Testis (tissue), 2 donors: ENCODE measurements at regions not wholly inside any gene's neighbourhood (a gene's known extent, or its start where the extent isn't known, plus 50 kb on each side); places are given as distances from the start of the nearest gene placed in this dataset.
"Not testable (repeated sequence)": the region's sequence is repeated elsewhere in the genome, so short reads cannot be mapped to it uniquely, and the experiment has no call there.

Experiments
- CTCF ChIP-seq, 3 experiments: fragments of 450-650 bp in 2 of 3; fragments of 200-600 bp in 1 of 3; sonication (generic) in 1 of 3; IDR thresholded peaks; one replicate each; pipeline ENCODE4 v1.5.1; 2016 to 2019; ENCODE audit warnings: antibody characterized with exemption in 3 of 3, mild to moderate bottlenecking in 2 of 3, moderate library complexity in 1 of 3
- POLR2A ChIP-seq: fragments of 450-650 bp; IDR thresholded peaks from one replicate; pipeline ENCODE4 v1.6.1; 2017; ENCODE audit warnings: antibody characterized with exemption, mild to moderate bottlenecking, moderate library complexity

- TF ChIP-seq POLR2A; CTCF (IDR thresholded peaks at IDR 0.05): not testable (repeated sequence)
Observed at GRCh38 chr1:219102466-219102865, 71.2 kb upstream of the LYPLAL1 start.
